Caco-2 (cell line): ENCODE measurements at regions not wholly inside any gene's neighbourhood (a gene's known extent, or its start where the extent isn't known, plus 50 kb on each side); places are given as distances from the start of the nearest gene placed in this dataset.
"Not testable (repeated sequence)": the region's sequence is repeated elsewhere in the genome, so short reads cannot be mapped to it uniquely, and the experiment has no call there.

ENCODE experiments used
- BruUV-seq: library from RNA; stranded (reverse); fragments of 400-500 nt; replicated peaks from 2 replicates; lab custom pipeline; 2021; lab: Mats Ljungman, UMichigan
- CTCF ChIA-PET: fragments of 300-600 bp; sonication (Branson Sonifier 250); formaldehyde crosslinking; loops from one replicate; lab custom pipeline; 2022; ENCODE audit warnings: antibody characterized with exemption; lab: Charles Lee
- POLR2A ChIA-PET: fragments of 300-600 bp; sonication (Branson Sonifier 250); formaldehyde crosslinking; loops from one replicate; lab custom pipeline; 2022; ENCODE audit warnings: antibody characterized with exemption; lab: Charles Lee
- DNase-seq, 2 experiments: peaks; one replicate each; pipeline versions ENCODE4 v3.0.0 to v3.0.0-alpha.2; 2020 to 2022
- H3K27me3 ChIP-seq: replicated peaks from 2 replicates; pipeline ENCODE4 v1.6.0; 2011; ENCODE audit warnings: low read length; ENCODE audit not compliant: control insufficient read depth, insufficient read depth
- H3K36me3 ChIP-seq: 2 replicates; pipeline ENCODE4 v1.5.1; 2011; ENCODE audit warnings: low read length; ENCODE audit not compliant: control insufficient read depth, insufficient read depth
- H3K4me1 ChIP-seq: fragments of 250-450 bp; sonication (Bioruptor Pico); 2 replicates; pipeline ENCODE4 v1.5.1; 2020; ENCODE audit warnings: mild to moderate bottlenecking
- H3K4me3 ChIP-seq: 2 replicates; pipeline ENCODE4 v1.5.1; 2011; ENCODE audit warnings: low read depth, mild to moderate bottlenecking, control low read depth, low read length
- H3K9me3 ChIP-seq: fragments of 250-450 bp; sonication (Bioruptor Pico); 2 replicates; pipeline ENCODE4 v1.5.1; 2020; ENCODE audit warnings: mild to moderate bottlenecking, moderate library complexity
- H3K27ac Mint-ChIP-seq: one replicate; pipeline ENCODE4 v1.8.0; 2022; ENCODE audit warnings: mixed read lengths; ENCODE audit not compliant: unreplicated experiment
- H3K27me3 Mint-ChIP-seq: one replicate; pipeline ENCODE4 v1.8.0; 2022; ENCODE audit warnings: mixed read lengths; ENCODE audit not compliant: insufficient read depth, unreplicated experiment
- H3K36me3 Mint-ChIP-seq: one replicate; pipeline ENCODE4 v1.8.0; 2022; ENCODE audit warnings: mild to moderate bottlenecking, mixed read lengths; ENCODE audit not compliant: insufficient read depth, unreplicated experiment
- H3K4me1 Mint-ChIP-seq: one replicate; pipeline ENCODE4 v1.8.0; 2022; ENCODE audit warnings: low read depth, mixed read lengths; ENCODE audit not compliant: unreplicated experiment
- H3K4me3 Mint-ChIP-seq: one replicate; pipeline ENCODE4 v1.8.0; 2022; ENCODE audit warnings: mild to moderate bottlenecking, moderate library complexity, mixed read lengths; ENCODE audit not compliant: unreplicated experiment
- H3K9me3 Mint-ChIP-seq: one replicate; pipeline ENCODE4 v1.8.0; 2022; ENCODE audit warnings: mixed read lengths; ENCODE audit not compliant: unreplicated experiment
- CTCF ChIP-seq, 2 experiments: fragments of 200-600 bp in 1 of 2; IDR thresholded peaks; 1 replicate in 1 of 2; 2 replicates in 1 of 2; pipeline versions ENCODE4 v1.5.1 to v1.8.0; 2011 to 2022; ENCODE audit warnings: antibody characterized with exemption in 1 of 2, control low read depth in 1 of 2, inconsistent platforms in 1 of 2, low read depth in 1 of 2, low read length in 1 of 2, mild to moderate bottlenecking in 1 of 2, moderate library complexity in 1 of 2; ENCODE audit not compliant: insufficient read depth in 1 of 2, severe bottlenecking in 1 of 2, unreplicated experiment in 1 of 2
- intact Hi-C: fragments of 100-400 bp; cut with micrococcal nuclease; formaldehyde crosslinking; loops from one replicate; pipeline ENCODE4 v1.10.0; 2022; ENCODE audit not compliant: unreplicated experiment

- peaks cover 63% of the 10 kb centered on the region for H3K4me1 Mint-ChIP-seq
- peaks cover 5% of the 10 kb centered on the region for H3K9me3 Mint-ChIP-seq
- Histone ChIP-seq H3K36me3 (no peaks in the 10 kb centered on the region), H3K9me3 (no peaks in the 10 kb centered on the region), H3K27me3 (no peaks in the 10 kb centered on the region), H3K4me3 (no peak overlapping the region), H3K4me1 (peaks cover 68% of the 10 kb centered on the region)
- CTCF ChIA-PET: interaction anchor here (1.1 kb wide), 1 partner anchor 54 kb away, joined by 3 read pairs; no protein-coding TSS in a partner anchor
- H3K27ac Mint-ChIP-seq: peak overlapping the region; percentile 11
- H3K27me3 Mint-ChIP-seq: no peaks in the 10 kb centered on the region
- peaks cover 13% of the 10 kb centered on the region for H3K36me3 Mint-ChIP-seq
- TF ChIP-seq CTCF (IDR thresholded peaks at IDR 0.05; ENCODE audit: insufficient read depth in 1 of 2, low read depth in 1 of 2, low read length in 1 of 2, severe bottlenecking in 1 of 2, unreplicated experiment in 1 of 2): no peak
- intact Hi-C loops: loop anchor here (2.0 kb wide), 1 partner anchor 31 kb away; no protein-coding TSS in a partner anchor
- no peak for DNase-seq
- no peak overlapping the region for H3K4me3 Mint-ChIP-seq
- no TSS peak for BruUV-seq
- POLR2A ChIA-PET: interaction anchor here (0.7 to 1.1 kb wide), 2 partner anchors 18 to 282 kb away, joined by 3 read pairs; no protein-coding TSS in a partner anchor
These were observed 56.5 kb upstream of the PTPN1 start for GRCh38 chr20:50453533-50454244.

GRCh38 chr20:50455245-50455644 is 54.9 kb upstream of the PTPN1 start:
- not testable (repeated sequence) for H3K27me3 Mint-ChIP-seq, H3K36me3 ChIP-seq, H3K27me3 ChIP-seq, H3K9me3 ChIP-seq, BruUV-seq, H3K36me3 Mint-ChIP-seq, H3K9me3 Mint-ChIP-seq, H3K4me3 ChIP-seq, DNase-seq
- ChIA-PET CTCF (interaction anchor here (0.6 to 1.7 kb wide), 7 partner anchors 9 to 283 kb away, joined by 3 to 9 read pairs (median 3); no protein-coding TSS in a partner anchor), POLR2A (interaction anchor here (0.6 to 1.0 kb wide), 3 partner anchors 64 to 886 kb away, joined by 3 to 4 read pairs (median 3); no protein-coding TSS in a partner anchor)
- intact Hi-C loops: loop anchor here (2.0 kb wide), 1 partner anchor 32 kb away; no protein-coding TSS in a partner anchor
- peaks cover 59% of the 10 kb centered on the region for H3K4me1 ChIP-seq
- peak overlapping the region; percentile 23 for H3K4me3 Mint-ChIP-seq
- peaks cover 48% of the 10 kb centered on the region for H3K4me1 Mint-ChIP-seq
- H3K27ac Mint-ChIP-seq: peak overlapping the region; percentile 65

GRCh38 chr20:50455656-50456451 is 54.3 kb upstream of the PTPN1 start:
- Histone ChIP-seq H3K27me3 (no peaks in the 10 kb centered on the region), H3K4me1 (peaks cover 62% of the 10 kb centered on the region), H3K36me3 (no peaks in the 10 kb centered on the region), H3K4me3 (no peak overlapping the region), H3K9me3 (no peaks in the 10 kb centered on the region)
- no TSS peak for BruUV-seq
- TF ChIP-seq CTCF (IDR thresholded peaks at IDR 0.05; ENCODE audit: insufficient read depth in 1 of 2, low read depth in 1 of 2, low read length in 1 of 2, severe bottlenecking in 1 of 2, unreplicated experiment in 1 of 2): no peak
- peaks cover 49% of the 10 kb centered on the region for H3K4me1 Mint-ChIP-seq
- intact Hi-C loops: loop anchor here (2.0 kb wide), 1 partner anchor 33 kb away; no protein-coding TSS in a partner anchor
- POLR2A ChIA-PET: interaction anchor here (1.0 kb wide), 1 partner anchor 65 kb away, joined by 3 read pairs; no protein-coding TSS in a partner anchor
- CTCF ChIA-PET: interaction anchor here (0.7 to 1.7 kb wide), 6 partner anchors 8 to 284 kb away, joined by 3 to 9 read pairs (median 3); no protein-coding TSS in a partner anchor
- H3K27me3 Mint-ChIP-seq: no peaks in the 10 kb centered on the region
- H3K36me3 Mint-ChIP-seq: peaks cover 9% of the 10 kb centered on the region
- H3K9me3 Mint-ChIP-seq: no peaks in the 10 kb centered on the region
- DNase-seq: peak; percentile 81 to 91
- peak overlapping the region; percentile 65 for H3K27ac Mint-ChIP-seq
- H3K4me3 Mint-ChIP-seq: peak overlapping the region; percentile 23
